ENCODE measurements at regions not wholly inside any gene's neighbourhood (a gene's known extent, or its start where the extent isn't known, plus 50 kb on each side); places are given as distances from the start of the nearest gene placed in this dataset.

- DNase-seq (ENCODE audit: low read depth, low spot score) = no peak
Observed at GRCh38 chr18:71012789-71013188, 723.9 kb downstream of the SOCS6 start.

DNA sequence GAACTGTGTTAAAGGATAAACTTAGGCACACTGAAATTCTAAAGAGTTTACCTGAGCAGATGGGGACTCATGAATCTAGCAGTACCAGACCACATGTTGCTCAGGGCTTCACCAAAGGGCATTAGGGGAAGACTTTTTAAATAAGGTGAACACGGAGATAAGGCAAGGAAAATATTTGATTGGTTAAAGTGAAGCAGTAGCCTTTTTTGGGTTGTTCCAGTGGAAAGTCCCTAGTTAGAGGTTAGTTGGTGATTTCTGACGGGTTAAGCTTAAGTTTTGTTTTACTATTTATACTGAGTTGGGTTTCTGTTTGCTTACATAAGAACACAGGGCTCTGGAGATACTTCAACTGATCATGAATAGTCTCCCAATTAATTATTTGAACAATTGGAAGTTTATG, 722.5 kb downstream of the SOCS6 start:
- DNase-seq (ENCODE audit: low read depth, low spot score) = no peak

GRCh38 chr18:71008257-71008656, 719.4 kb downstream of the SOCS6 start:
- DNase-seq (ENCODE audit: low read depth, low spot score) = no peak

DNA sequence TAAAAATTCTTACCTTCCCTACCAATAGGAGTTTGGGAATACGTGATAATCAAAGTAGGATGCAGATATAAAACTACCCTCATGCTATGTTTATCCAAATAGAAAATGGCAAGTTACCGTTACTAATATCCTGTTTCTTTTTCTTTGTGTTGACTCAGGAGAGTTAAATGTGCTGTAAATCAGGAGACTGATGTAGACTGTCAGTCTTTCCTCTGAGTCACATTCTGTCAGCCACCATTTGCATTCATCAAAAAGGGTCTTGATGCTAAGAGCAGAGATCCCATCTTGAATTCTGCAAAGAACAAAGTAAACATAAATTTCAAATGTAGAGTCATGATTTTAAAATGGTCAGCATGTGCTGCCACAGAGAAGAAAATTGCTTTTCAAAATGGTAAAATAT, 712.8 kb downstream of the SOCS6 start:
- no peak for DNase-seq (ENCODE audit: low read depth, low spot score)

GRCh38 chr18:70998490-70998889, 709.6 kb downstream of the SOCS6 start:
- no peak for DNase-seq (ENCODE audit: low read depth, low spot score)

DNA sequence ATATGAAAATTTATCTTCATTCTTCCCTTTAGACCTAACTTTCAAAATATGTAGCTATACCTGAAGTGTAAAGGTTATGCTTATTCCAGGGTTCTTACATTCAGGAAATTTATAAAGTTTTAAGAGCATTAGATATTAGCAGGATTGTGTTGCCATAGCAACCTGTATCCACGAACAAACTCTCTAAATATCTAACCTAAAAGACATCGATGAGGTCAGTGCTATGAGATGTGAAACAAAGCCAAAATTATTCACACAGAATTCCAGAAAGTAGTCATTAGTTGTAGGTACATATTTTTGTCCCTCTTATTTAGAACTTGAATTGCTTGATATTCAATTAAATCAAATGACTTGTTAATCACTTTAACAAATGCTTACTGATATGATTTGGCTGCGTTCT, 705.3 kb downstream of the SOCS6 start:
- no peak for DNase-seq (ENCODE audit: low read depth, low spot score)

GRCh38 chr18:70991577-70991976, 702.7 kb downstream of the SOCS6 start:
- DNase-seq (ENCODE audit: low read depth, low spot score) = no peak

GRCh38 chr18:70985948-70986347, 697.1 kb downstream of the SOCS6 start:
- no peak for DNase-seq (ENCODE audit: low read depth, low spot score)

GRCh38 chr18:70982292-70982691, 693.4 kb downstream of the SOCS6 start:
- DNase-seq (ENCODE audit: low read depth, low spot score) = no peak

- DNase-seq (ENCODE audit: low read depth, low spot score) = no peak
Observed at GRCh38 chr18:70981400-70982140, 692.7 kb downstream of the SOCS6 start.

DNA sequence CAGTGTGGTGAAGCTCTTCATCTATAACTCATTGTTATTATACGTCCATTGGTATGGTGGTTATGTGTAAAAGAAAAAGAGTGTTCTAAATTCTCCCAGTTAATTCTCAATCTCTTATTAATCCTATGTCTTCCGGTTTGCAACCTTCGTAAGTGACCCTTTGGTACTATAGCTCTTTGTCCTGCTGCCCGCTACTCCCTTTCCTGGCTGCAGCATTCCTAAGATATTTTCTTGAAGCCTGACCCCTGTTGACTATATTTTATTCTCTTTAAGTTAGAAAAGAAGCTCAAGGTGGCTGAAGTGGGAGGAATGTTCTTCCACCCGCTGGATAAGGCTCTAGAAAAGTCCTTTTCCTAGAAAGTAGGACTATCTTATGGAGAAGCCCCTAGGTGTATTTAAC, 684.8 kb downstream of the SOCS6 start:
- no peak for DNase-seq (ENCODE audit: low read depth, low spot score)

GRCh38 chr18:70966419-70966818, 677.6 kb downstream of the SOCS6 start:
- DNase-seq (ENCODE audit: low read depth, low spot score) = no peak

- DNase-seq (ENCODE audit: low read depth, low spot score) = no peak
Observed at GRCh38 chr18:70961939-70962338, 673.1 kb downstream of the SOCS6 start.

DNA sequence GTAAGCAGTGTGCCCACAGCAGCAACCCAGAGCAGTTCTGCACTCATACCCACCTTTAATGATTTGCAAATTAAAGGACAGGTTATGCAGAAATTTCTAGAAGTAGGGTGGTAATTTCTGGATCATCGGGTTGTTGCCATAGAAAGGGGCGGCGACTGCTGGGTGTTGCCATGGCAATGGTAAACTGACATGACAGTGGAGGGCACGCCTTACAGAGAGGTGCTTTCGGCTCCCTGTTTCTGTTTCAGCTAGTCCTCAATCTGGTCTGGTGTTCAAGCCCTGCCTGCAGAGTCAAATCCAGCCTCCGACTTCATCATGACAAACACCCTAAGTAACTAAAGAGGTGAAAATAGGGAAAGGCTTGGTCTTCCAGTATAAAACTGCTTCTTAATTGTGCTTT, 667.7 kb downstream of the SOCS6 start:
- DNase-seq (ENCODE audit: low read depth, low spot score) = no peak

DNA sequence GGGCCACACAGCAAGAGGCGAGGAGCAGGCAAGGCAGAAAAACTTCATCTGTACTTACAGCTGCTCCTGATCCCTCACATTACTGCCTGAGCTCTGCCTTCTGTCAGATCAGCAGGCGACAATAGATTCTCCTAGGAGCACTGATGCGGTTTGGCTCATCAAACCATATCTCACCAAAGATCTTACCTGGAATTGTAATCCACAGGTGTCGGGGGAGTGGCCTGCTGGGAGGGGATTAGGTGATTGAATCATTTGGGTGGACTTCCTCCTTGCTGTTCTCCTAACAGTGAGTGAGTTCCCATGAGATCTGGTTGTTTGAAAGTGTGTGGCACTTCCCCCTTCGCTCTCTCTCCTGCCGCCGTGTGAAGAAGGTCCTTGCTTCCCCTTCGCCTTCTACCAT, 647.3 kb downstream of the SOCS6 start:
- DNase-seq (ENCODE audit: low read depth, low spot score) = no peak

- DNase-seq (ENCODE audit: low read depth, low spot score) = no peak
Observed at GRCh38 chr18:70931942-70932814, 643.3 kb downstream of the SOCS6 start.

DNA sequence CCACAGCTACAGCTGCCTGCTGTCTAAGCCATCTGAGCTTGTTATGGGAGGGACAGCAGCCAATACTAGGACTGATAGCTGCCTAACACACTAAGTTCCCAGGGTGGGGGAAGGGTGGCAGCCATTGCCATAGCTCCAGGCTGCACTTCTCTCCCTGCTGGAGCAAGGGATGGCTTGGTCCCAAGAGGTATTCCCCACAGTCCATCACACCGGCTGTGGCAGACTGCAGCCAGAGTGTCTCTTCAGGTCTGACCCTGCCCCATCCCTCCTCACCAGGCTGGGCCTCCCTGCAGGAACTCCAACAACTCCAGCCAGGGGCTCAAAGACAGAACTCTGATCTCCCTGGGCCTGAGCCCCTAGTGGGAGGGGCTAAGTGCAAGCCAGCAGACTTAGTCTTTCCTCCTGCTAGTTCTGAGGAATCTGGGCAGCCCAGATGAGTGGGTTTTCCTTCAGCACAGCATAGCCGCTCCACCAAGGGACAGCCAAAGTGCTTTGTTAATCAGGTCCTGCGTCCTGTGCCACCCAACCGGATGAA, 632.1 kb downstream of the SOCS6 start:
- DNase-seq (ENCODE audit: low read depth, low spot score) = no peak

- DNase-seq (ENCODE audit: low read depth, low spot score) = no peak
Observed at GRCh38 chr18:70907673-70908072, 618.8 kb downstream of the SOCS6 start.

- no peak for DNase-seq (ENCODE audit: low read depth, low spot score)
Observed at GRCh38 chr18:70892381-70892780, 603.5 kb downstream of the SOCS6 start.

DNA sequence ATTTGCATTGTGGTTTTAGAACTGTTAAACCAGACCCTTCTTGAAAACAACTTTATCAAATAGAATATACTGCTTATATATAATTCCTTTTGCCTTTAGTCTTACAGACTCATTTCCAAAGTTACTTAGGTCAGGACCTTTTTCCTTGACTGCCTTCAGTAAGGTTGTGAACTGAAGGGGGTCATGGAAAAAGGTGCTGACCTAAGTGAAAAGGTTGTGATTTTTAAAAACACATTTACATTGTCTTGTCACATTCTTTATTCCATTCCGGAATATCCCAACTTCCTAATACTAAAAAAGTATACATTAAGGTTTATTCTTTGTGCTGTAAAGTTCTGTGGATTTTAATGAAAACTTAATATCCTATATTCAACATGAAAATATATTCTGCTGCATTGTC, 581.4 kb downstream of the SOCS6 start:
- DNase-seq (ENCODE audit: low read depth, low spot score) = no peak

DNA sequence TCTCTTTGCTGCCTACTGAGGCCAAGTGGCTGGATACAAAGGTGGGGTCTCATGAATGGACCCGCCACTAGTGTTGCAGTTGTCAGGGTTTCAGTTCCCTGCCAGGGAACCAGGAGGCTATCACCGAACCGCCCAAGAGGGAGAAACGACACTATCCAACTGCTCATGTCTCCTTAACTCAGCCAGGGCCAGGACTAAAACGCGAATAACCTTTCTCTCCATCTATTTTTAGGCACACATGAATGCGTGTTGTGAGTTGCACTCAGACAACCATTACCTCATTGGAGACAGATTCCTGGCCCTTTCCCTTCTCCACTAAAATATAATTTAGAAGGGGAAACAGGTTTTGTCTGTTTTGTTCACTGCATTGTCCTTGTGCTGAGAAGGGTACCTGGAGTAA, 559.5 kb downstream of the SOCS6 start:
- no peak for DNase-seq (ENCODE audit: low read depth, low spot score)

- no peak for DNase-seq (ENCODE audit: low read depth, low spot score)
Observed at GRCh38 chr18:70840649-70841048, 551.8 kb downstream of the SOCS6 start.

GRCh38 chr18:70827632-70828031, 538.8 kb downstream of the SOCS6 start:
- no peak for DNase-seq (ENCODE audit: low read depth, low spot score)

Data from iPS DF 19.7 (cell line).